Esophagus muscularis mucosa (tissue), 4 donors: ENCODE measurements at regions not wholly inside any gene's neighbourhood (a gene's known extent, or its start where the extent isn't known, plus 50 kb on each side); places are given as distances from the start of the nearest gene placed in this dataset.

Experiments used
- DNase-seq: peaks from one replicate; pipeline ENCODE4 v3.0.0-alpha.2; 2017; ENCODE audit errors: extremely low spot score
- H3K27ac ChIP-seq, 4 donors: fragments of 200-600 bp; sonication (generic); replicated peaks in 1 of 4; 1 replicate in 3 of 4; 2 replicates in 1 of 4; pipeline ENCODE4 v1.5.1; 2016 to 2019; ENCODE audit warnings: mild to moderate bottlenecking in 1 of 4
- H3K27me3 ChIP-seq, 4 donors: fragments of 200-600 bp; sonication (generic); one replicate each; pipeline versions ENCODE4 v1.5.1 to v1.6.0; 2016 to 2019
- H3K36me3 ChIP-seq, 4 donors: fragments of 200-600 bp; sonication (generic); one replicate each; pipeline ENCODE4 v1.5.1; 2016 to 2019
- H3K4me1 ChIP-seq, 4 donors: fragments of 200-600 bp; sonication (generic); one replicate each; pipeline ENCODE4 v1.5.1; 2016 to 2019
- H3K4me3 ChIP-seq, 4 donors: fragments of 200-600 bp; sonication (generic); 1 replicate in 2 of 4; 2 replicates in 2 of 4; pipeline ENCODE4 v1.5.1; 2016 to 2019; ENCODE audit warnings: mild to moderate bottlenecking in 4 of 4, moderate library complexity in 1 of 4
- H3K9me3 ChIP-seq, 4 donors: fragments of 200-600 bp; sonication (generic); 1 replicate in 3 of 4; 2 replicates in 1 of 4; pipeline ENCODE4 v1.5.1; 2016 to 2019
- CTCF ChIP-seq, 3 experiments: fragments of 200-600 bp in 2 of 3; fragments of 450-650 bp in 1 of 3; sonication (generic) in 2 of 3; IDR thresholded peaks; one replicate each; pipeline ENCODE4 v1.5.1; 2017 to 2019; ENCODE audit warnings: antibody characterized with exemption in 3 of 3, mild to moderate bottlenecking in 2 of 3, moderate library complexity in 1 of 3
- EP300 ChIP-seq: sonication (generic); formaldehyde crosslinking; IDR thresholded peaks from one replicate; pipeline ENCODE4 v1.6.1; 2017; ENCODE audit warnings: antibody characterized with exemption
- POLR2A ChIP-seq: fragments of 450-650 bp; IDR thresholded peaks from one replicate; pipeline ENCODE4 v1.6.1; 2017; ENCODE audit warnings: antibody characterized with exemption, moderate library complexity, mild to moderate bottlenecking, low read depth
- POLR2AphosphoS5 ChIP-seq, 2 donors: sonication (generic); formaldehyde crosslinking; IDR thresholded peaks; one replicate each; pipeline ENCODE4 v1.6.1; 2017; ENCODE audit warnings: antibody characterized with exemption in 2 of 2
- WGBS: methylation state at CpG from one replicate; pipeline ENCODE4 v1.1.5; 2018; 5-methylcytosine and 5-hydroxymethylcytosine counted together
- intact Hi-C: fragments of 100-400 bp; cut with DNase I; formaldehyde crosslinking; loops from one replicate; pipeline ENCODE4 v1.15.1; 2023

GRCh38 chr18:1968801-1969498 is 602.4 kb downstream of the METTL4 start:
- Histone ChIP-seq H3K27me3 (no peaks in the 10 kb centered on the region), H3K36me3 (no peaks in the 10 kb centered on the region), H3K9me3 (no peaks in the 10 kb centered on the region), H3K4me3 (no peak overlapping the region), H3K27ac (no peak overlapping the region), H3K4me1 (no peaks in the 10 kb centered on the region)
- WGBS, result 87% methylated on average over 4 of the region's 4 CpGs
- TF ChIP-seq POLR2A (no peak), CTCF (IDR thresholded peaks at IDR 0.05) (no peak), POLR2AphosphoS5 (IDR thresholded peaks at IDR 0.05) (no peak), EP300 (no peak)
- intact Hi-C loops, result no loop called here
- DNase-seq, result no peak

GRCh38 chr18:1976484-1976883 is 594.8 kb downstream of the METTL4 start:
- H3K9me3 ChIP-seq, result peaks cover 0 to 12% (median 7%) of the 10 kb centered on the region in 4 donors
- H3K4me3 ChIP-seq, result no peak overlapping the region
- intact Hi-C loops, result no loop called here
- TF ChIP-seq POLR2AphosphoS5 (IDR thresholded peaks at IDR 0.05), result no peak
- TF ChIP-seq CTCF (IDR thresholded peaks at IDR 0.05), result no peak
- TF ChIP-seq POLR2A, result no peak
- TF ChIP-seq EP300, result no peak
- H3K27me3 ChIP-seq, result no peaks in the 10 kb centered on the region
- DNase-seq, result no peak
- no peak overlapping the region for H3K27ac ChIP-seq
- H3K36me3 ChIP-seq, result no peaks in the 10 kb centered on the region
- no peaks in the 10 kb centered on the region for H3K4me1 ChIP-seq
- WGBS, result 42% methylated on average over 6 of the region's 6 CpGs

GRCh38 chr18:1982056-1982455 is 589.2 kb downstream of the METTL4 start:
- Histone ChIP-seq H3K27me3 (no peaks in the 10 kb centered on the region), H3K9me3 (peaks cover 0 to 12% (median 7%) of the 10 kb centered on the region in 4 donors), H3K4me1 (no peaks in the 10 kb centered on the region), H3K4me3 (no peak overlapping the region), H3K27ac (no peak overlapping the region), H3K36me3 (no peaks in the 10 kb centered on the region)
- no peak for DNase-seq
- WGBS, result 67% methylated on average over 2 of the region's 2 CpGs
- TF ChIP-seq POLR2A, result no peak
- TF ChIP-seq POLR2AphosphoS5 (IDR thresholded peaks at IDR 0.05), result no peak
- no peak for TF ChIP-seq CTCF (IDR thresholded peaks at IDR 0.05)
- no peak for TF ChIP-seq EP300
- intact Hi-C loops, result no loop called here

GRCh38 chr18:1983746-1984515 is 587.4 kb downstream of the METTL4 start:
- Histone ChIP-seq H3K4me1 (no peaks in the 10 kb centered on the region), H3K27me3 (no peaks in the 10 kb centered on the region), H3K27ac (no peak overlapping the region), H3K4me3 (no peak overlapping the region), H3K36me3 (no peaks in the 10 kb centered on the region), H3K9me3 (peaks cover 0 to 12% (median 7%) of the 10 kb centered on the region in 4 donors)
- intact Hi-C loops, result no loop called here
- TF ChIP-seq POLR2AphosphoS5 (IDR thresholded peaks at IDR 0.05), result no peak
- TF ChIP-seq POLR2A, result no peak
- no peak for TF ChIP-seq EP300
- no peak for TF ChIP-seq CTCF (IDR thresholded peaks at IDR 0.05)
- no peak for DNase-seq
- WGBS, result 34% methylated on average over 3 of the region's 3 CpGs
